Pancreas (tissue), 10 donors: ENCODE measurements at regions not wholly inside any gene's neighbourhood (a gene's known extent, or its start where the extent isn't known, plus 50 kb on each side); places are given as distances from the start of the nearest gene placed in this dataset.

Source experiments
- ATAC-seq, 4 donors: fragments of 200-7000 bp; cut with Tn5 transposase; one replicate each; pipeline versions ENCODE4 v1.8.0 to v1.9.1; 2020; ENCODE audit warnings: mild to moderate bottlenecking in 4 of 4, moderate library complexity in 4 of 4
- DNase-seq, 6 donors: peaks; one replicate each; pipeline ENCODE4 v3.0.0-alpha.2; 2020
- FAIRE-seq: peaks from 2 replicates; lab custom pipeline; 2012; peaks lifted over from hg19 to GRCh38; lab: Jason Lieb, UNC
- H3K27ac ChIP-seq, 4 donors: fragments of 200-600 bp; sonication (generic); 1 replicate in 3 of 4; 2 replicates in 1 of 4; pipeline versions ENCODE4 v1.5.0 to v1.8.0; 2020
- H3K27me3 ChIP-seq, 4 donors: fragments of 200-600 bp; one replicate each; pipeline ENCODE4 v1.8.0; 2021
- H3K36me3 ChIP-seq, 3 donors: fragments of 200-600 bp; sonication (generic) in 1 of 3; one replicate each; pipeline versions ENCODE4 v1.5.0 to v1.8.0; 2020 to 2021
- H3K4me1 ChIP-seq, 3 donors: fragments of 200-600 bp; one replicate each; pipeline ENCODE4 v1.8.0; 2021
- H3K4me3 ChIP-seq, 4 donors: fragments of 200-600 bp; sonication (generic) in 2 of 4; one replicate each; pipeline versions ENCODE4 v1.5.0 to v1.8.0; 2020 to 2021
- H3K9me3 ChIP-seq, 4 donors: fragments of 200-600 bp; one replicate each; pipeline ENCODE4 v1.8.0; 2021
- WGBS, 2 donors: extraction: QIAGEN DNeasy Blood & Tissue Kit; methylation state at CpG; one replicate each; pipeline ENCODE4 v1.1.7; 2013; 5-methylcytosine and 5-hydroxymethylcytosine counted together
- intact Hi-C, 3 donors: fragments of 100-400 bp; cut with DNase I; formaldehyde crosslinking; loops; one replicate each; pipeline versions ENCODE4 v1.11.1 to v1.14.2; 2022
- TF ChIP-seq, protein P1 (sequence below), 4 donors: fragments of 200-600 bp; sonication (generic) in 3 of 4; IDR thresholded peaks; one replicate each; pipeline versions ENCODE4 v1.5.0 to v1.8.0; 2021; ENCODE audit warnings: antibody characterized with exemption in 4 of 4
- donor health status: healthy with polysubstance abuse.
- donor health status: DM: no; HTN: no; CAD: no; lungs with moderate emphysema.
- donor health status: DM: no; HTN: no; CAD: no.
- donor health status: control.
- donor health status: control.
- donor health status: Bipolar disorder and iron deficiency.
- donor health status: DM: yes; HTN: yes; CAD: no.
- donor health status: DM: no; HTN: no; CAD: no.
- donor health status: DM: no; HTN: no; CAD: no.
- donor health status: DM: yes; HTN: yes; CAD: no.

DNA sequence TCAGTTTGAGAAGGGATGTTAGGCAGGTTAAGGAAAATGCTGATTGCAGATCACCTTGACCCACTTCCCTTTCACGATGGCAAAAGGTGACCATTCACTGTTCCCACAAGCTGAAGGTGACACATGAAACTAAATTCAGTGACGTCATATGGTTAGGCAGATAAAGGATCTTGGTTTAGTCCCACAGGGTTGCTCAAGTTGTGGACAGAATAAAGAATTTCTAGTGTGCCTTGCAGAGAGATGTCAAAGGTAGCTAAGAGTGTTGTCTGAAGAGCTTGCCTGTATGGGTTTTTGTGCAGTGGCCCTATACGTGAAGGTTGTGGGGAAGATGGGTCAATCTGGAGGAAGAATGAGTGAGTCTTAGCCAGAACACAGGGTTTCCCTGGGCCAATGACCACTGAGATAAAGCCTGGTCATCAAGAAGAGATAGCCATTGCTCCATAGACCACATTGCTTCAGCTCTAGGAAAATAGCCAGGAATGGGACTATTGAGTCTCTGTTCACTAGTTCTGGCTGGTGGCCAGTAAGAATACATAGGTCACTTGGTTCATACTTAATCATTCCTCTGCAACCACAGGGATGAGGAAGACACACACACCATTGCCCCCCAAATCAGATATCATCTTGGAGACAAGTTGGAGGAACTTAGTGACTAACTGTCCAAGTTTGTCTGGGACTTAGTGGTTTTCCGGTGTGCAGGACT lies 148.5 kb upstream of the ATXN1 start:
- TF ChIP-seq, protein P1, sequence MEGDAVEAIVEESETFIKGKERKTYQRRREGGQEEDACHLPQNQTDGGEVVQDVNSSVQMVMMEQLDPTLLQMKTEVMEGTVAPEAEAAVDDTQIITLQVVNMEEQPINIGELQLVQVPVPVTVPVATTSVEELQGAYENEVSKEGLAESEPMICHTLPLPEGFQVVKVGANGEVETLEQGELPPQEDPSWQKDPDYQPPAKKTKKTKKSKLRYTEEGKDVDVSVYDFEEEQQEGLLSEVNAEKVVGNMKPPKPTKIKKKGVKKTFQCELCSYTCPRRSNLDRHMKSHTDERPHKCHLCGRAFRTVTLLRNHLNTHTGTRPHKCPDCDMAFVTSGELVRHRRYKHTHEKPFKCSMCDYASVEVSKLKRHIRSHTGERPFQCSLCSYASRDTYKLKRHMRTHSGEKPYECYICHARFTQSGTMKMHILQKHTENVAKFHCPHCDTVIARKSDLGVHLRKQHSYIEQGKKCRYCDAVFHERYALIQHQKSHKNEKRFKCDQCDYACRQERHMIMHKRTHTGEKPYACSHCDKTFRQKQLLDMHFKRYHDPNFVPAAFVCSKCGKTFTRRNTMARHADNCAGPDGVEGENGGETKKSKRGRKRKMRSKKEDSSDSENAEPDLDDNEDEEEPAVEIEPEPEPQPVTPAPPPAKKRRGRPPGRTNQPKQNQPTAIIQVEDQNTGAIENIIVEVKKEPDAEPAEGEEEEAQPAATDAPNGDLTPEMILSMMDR (IDR thresholded peaks at IDR 0.05), result no peak
- Histone ChIP-seq H3K36me3 (no peaks in the 10 kb centered on the region), H3K27me3 (no peaks in the 10 kb centered on the region), H3K27ac (no peak overlapping the region), H3K4me3 (no peak overlapping the region), H3K4me1 (no peaks in the 10 kb centered on the region), H3K9me3 (no peaks in the 10 kb centered on the region)
- DNase-seq (no peak), FAIRE-seq (no peak), ATAC-seq (peak in 1 of 4 donors; percentile 25)
- WGBS, 2 donors, result 61 to 68% methylated on average over 4 of the region's 4 CpGs
- intact Hi-C loops, result no loop called here

DNA sequence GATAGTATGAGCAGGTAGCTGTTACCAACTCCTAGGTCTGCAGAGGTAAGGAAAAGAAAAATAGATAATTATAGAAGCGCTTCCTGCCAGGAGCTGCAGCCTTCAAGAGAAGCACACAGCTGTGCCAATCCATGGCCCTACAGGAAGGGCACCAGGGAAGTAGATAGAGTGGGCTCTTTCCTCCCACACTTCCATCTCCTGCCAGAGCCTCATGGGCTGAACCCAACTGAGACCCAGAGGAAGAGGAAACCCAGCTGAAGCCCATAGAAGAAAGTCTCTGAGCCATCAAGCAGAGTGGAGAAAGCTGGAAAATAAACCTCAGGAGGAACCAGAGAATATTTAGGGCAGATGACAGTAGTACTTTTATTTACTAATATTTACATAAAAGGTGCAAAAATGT lies 146.7 kb upstream of the ATXN1 start:
- DNase-seq (no peak), ATAC-seq (no peak), FAIRE-seq (no peak)
- Histone ChIP-seq H3K36me3 (no peaks in the 10 kb centered on the region), H3K27ac (no peak overlapping the region), H3K4me3 (no peak overlapping the region), H3K4me1 (no peaks in the 10 kb centered on the region), H3K9me3 (no peaks in the 10 kb centered on the region), H3K27me3 (no peaks in the 10 kb centered on the region)
- intact Hi-C loops, result no loop called here
- TF ChIP-seq, protein P1 (IDR thresholded peaks at IDR 0.05), result no peak
- WGBS, 2 donors, result 92 to 100% methylated on average over 1 of the region's 1 CpG

DNA sequence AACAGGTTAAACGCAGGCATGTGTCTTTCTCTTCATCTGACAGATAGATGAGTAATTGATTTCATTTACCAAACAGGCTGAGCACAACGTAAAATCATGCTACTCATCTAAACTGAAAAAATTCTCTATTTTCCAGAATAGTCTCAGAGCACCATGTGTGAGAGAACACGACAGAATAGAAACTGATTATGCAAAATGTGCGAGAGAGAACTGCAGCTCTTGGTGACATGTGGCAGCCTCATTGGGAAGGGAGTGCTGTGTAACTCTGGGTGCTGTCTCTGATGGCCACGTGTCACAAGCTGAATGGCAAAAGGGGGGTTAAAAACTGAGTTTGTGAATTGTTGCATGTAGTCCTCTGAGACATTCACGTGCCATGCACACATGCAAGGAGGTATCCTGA lies 143.7 kb upstream of the ATXN1 start:
- no peak for DNase-seq
- Histone ChIP-seq H3K4me1 (no peaks in the 10 kb centered on the region), H3K9me3 (no peaks in the 10 kb centered on the region), H3K36me3 (no peaks in the 10 kb centered on the region), H3K27ac (no peak overlapping the region), H3K4me3 (no peak overlapping the region), H3K27me3 (no peaks in the 10 kb centered on the region)
- intact Hi-C loops, result no loop called here
- no peak for ATAC-seq
- TF ChIP-seq, protein P1 (IDR thresholded peaks at IDR 0.05), result no peak
- no peak for FAIRE-seq
- WGBS, 2 donors, result 80 to 82% methylated on average over 6 of the region's 6 CpGs

DNA sequence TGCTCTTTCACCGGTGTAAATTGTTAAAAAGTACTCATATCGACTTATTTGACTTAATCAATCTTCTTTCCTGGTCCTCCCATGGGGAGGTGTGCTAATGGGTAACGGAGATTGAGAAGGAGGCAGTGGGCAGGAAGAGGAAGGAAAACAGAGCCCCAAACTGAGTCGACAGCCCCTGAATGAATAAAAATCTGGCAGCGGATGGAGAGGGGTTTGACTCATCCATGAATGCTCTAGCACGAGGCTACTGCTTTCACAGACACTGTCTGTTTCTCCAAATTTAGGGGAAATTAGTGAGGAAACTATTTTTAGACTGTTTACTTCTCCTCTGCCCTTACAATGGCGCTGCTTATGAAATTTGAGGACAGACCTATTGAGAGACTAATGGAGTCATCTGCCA lies 142.2 kb upstream of the ATXN1 start:
- Histone ChIP-seq H3K4me1 (no peaks in the 10 kb centered on the region), H3K4me3 (no peak overlapping the region), H3K27ac (no peak overlapping the region), H3K36me3 (no peaks in the 10 kb centered on the region), H3K9me3 (no peaks in the 10 kb centered on the region), H3K27me3 (no peaks in the 10 kb centered on the region)
- TF ChIP-seq, protein P1 (IDR thresholded peaks at IDR 0.05), result no peak
- WGBS, 2 donors, result 71 to 82% methylated on average over 7 of the region's 7 CpGs
- peak in 1 of 6 donors; percentile 19 for DNase-seq
- ATAC-seq, result peak in 2 of 4 donors; percentile 53 to 65
- intact Hi-C loops, result no loop called here
- FAIRE-seq, result no peak

DNA sequence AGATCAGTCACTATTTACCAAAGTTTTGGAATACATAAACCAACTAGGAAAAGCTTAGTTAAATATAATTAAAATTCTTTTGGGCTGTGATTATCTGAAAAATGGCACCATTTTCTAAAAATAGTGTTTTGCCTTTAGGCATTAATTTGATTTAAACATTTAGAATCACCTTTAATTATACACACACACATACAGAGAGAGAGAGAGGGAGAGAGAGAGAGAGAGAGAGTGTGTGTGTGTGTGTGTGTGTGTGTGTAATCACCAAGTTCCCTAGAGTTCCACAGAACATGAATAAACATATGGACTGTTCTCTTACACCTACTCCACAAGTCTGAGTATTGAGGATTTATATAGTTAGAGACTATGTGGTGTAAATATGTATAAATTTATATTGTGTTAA lies 141.2 kb upstream of the ATXN1 start:
- intact Hi-C loops, result no loop called here
- TF ChIP-seq, protein P1 (IDR thresholded peaks at IDR 0.05), result no peak
- DNase-seq (no peak), ATAC-seq (no peak), FAIRE-seq (no peak)
- H3K4me1 ChIP-seq, result no peaks in the 10 kb centered on the region
- H3K9me3 ChIP-seq, result no peaks in the 10 kb centered on the region
- no peak overlapping the region for H3K4me3 ChIP-seq
- H3K27ac ChIP-seq, result no peak overlapping the region
- no peaks in the 10 kb centered on the region for H3K27me3 ChIP-seq
- H3K36me3 ChIP-seq, result no peaks in the 10 kb centered on the region
